Thyroid gland (tissue), 4 donors: ENCODE measurements at regions not wholly inside any gene's neighbourhood (a gene's known extent, or its start where the extent isn't known, plus 50 kb on each side); places are given as distances from the start of the nearest gene placed in this dataset.

Experiments used
- DNase-seq, 2 donors: peaks; one replicate each; pipeline ENCODE4 v3.0.0-alpha.2; 2019
- H3K27ac ChIP-seq, 3 donors: fragments of 200-600 bp; sonication (generic); 1 replicate in 2 of 3; 2 replicates in 1 of 3; pipeline ENCODE4 v1.5.1; 2016 to 2019; ENCODE audit warnings: mild to moderate bottlenecking in 1 of 3, moderate library complexity in 1 of 3
- H3K27me3 ChIP-seq: fragments of 200-600 bp; sonication (generic); one replicate; pipeline ENCODE4 v1.5.1; 2019
- H3K36me3 ChIP-seq, 2 donors: fragments of 200-600 bp; sonication (generic); one replicate each; pipeline ENCODE4 v1.5.1; 2016 to 2019
- H3K4me1 ChIP-seq, 2 donors: fragments of 200-600 bp; sonication (generic); one replicate each; pipeline ENCODE4 v1.5.1; 2017 to 2019
- H3K4me3 ChIP-seq, 3 donors: fragments of 200-600 bp; sonication (generic); replicated peaks in 1 of 3; 1 replicate in 2 of 3; 2 replicates in 1 of 3; pipeline ENCODE4 v1.5.1; 2016; ENCODE audit warnings: mild to moderate bottlenecking in 1 of 3
- H3K9me3 ChIP-seq: fragments of 200-600 bp; sonication (generic); one replicate; pipeline ENCODE4 v1.5.1; 2017
- POLR2A ChIP-seq, 2 donors: fragments of 450-650 bp; IDR thresholded peaks; one replicate each; pipeline ENCODE4 v1.6.1; 2017; ENCODE audit warnings: antibody characterized with exemption in 2 of 2, mild to moderate bottlenecking in 2 of 2, moderate library complexity in 1 of 2
- whole genome bisulfite sequencing, 2 donors: methylation state at CpG; one replicate each; pipeline ENCODE4 v1.1.5; 2017; 5-methylcytosine and 5-hydroxymethylcytosine counted together
- intact Hi-C: fragments of 100-400 bp; cut with DNase I; formaldehyde crosslinking; loops from one replicate; pipeline ENCODE4 v1.15.1; 2023
- TF ChIP-seq, protein P1 (sequence below), 6 experiments: fragments of 200-600 bp in 3 of 6; fragments of 450-650 bp in 3 of 6; sonication (generic) in 3 of 6; IDR thresholded peaks; one replicate each; pipeline ENCODE4 v1.5.1; 2016 to 2019; ENCODE audit warnings: antibody characterized with exemption in 6 of 6, mild to moderate bottlenecking in 2 of 6, inconsistent platforms in 1 of 6, moderate library complexity in 1 of 6

DNA sequence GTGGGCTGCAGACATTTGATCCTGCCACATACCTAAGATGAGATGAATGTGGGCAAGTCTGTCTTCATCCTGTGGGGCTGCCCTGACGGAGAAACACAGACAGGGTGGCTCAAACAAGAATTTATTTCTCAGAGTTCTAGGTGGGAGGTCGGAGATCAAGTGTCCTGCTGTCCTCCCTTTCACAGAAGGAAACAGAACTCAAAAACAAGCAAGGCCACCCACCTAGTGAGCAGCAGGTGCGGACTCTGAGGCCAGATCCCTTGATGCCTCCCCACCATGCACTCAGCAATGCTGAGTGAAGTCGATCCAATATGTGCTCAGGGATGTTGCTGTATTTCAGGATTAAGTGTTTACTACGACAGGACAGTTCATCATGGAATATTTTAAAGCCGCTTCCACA lies 63.0 kb upstream of the SNTG2 start:
- intact Hi-C loops, result no loop called here
- no peak for DNase-seq
- H3K36me3 ChIP-seq, result no peaks in the 10 kb centered on the region
- peaks cover 0 to 13% of the 10 kb centered on the region in 2 donors for H3K4me1 ChIP-seq
- H3K4me3 ChIP-seq, result no peak overlapping the region
- WGBS, 2 donors, result 87 to 91% methylated on average over 6 of the region's 6 CpGs
- no peaks in the 10 kb centered on the region for H3K9me3 ChIP-seq
- no peak overlapping the region for H3K27ac ChIP-seq
- TF ChIP-seq, protein P1, sequence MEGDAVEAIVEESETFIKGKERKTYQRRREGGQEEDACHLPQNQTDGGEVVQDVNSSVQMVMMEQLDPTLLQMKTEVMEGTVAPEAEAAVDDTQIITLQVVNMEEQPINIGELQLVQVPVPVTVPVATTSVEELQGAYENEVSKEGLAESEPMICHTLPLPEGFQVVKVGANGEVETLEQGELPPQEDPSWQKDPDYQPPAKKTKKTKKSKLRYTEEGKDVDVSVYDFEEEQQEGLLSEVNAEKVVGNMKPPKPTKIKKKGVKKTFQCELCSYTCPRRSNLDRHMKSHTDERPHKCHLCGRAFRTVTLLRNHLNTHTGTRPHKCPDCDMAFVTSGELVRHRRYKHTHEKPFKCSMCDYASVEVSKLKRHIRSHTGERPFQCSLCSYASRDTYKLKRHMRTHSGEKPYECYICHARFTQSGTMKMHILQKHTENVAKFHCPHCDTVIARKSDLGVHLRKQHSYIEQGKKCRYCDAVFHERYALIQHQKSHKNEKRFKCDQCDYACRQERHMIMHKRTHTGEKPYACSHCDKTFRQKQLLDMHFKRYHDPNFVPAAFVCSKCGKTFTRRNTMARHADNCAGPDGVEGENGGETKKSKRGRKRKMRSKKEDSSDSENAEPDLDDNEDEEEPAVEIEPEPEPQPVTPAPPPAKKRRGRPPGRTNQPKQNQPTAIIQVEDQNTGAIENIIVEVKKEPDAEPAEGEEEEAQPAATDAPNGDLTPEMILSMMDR (IDR thresholded peaks at IDR 0.05), result no peak
- TF ChIP-seq POLR2A (IDR thresholded peaks at IDR 0.05), result no peak
- H3K27me3 ChIP-seq, result no peaks in the 10 kb centered on the region

DNA sequence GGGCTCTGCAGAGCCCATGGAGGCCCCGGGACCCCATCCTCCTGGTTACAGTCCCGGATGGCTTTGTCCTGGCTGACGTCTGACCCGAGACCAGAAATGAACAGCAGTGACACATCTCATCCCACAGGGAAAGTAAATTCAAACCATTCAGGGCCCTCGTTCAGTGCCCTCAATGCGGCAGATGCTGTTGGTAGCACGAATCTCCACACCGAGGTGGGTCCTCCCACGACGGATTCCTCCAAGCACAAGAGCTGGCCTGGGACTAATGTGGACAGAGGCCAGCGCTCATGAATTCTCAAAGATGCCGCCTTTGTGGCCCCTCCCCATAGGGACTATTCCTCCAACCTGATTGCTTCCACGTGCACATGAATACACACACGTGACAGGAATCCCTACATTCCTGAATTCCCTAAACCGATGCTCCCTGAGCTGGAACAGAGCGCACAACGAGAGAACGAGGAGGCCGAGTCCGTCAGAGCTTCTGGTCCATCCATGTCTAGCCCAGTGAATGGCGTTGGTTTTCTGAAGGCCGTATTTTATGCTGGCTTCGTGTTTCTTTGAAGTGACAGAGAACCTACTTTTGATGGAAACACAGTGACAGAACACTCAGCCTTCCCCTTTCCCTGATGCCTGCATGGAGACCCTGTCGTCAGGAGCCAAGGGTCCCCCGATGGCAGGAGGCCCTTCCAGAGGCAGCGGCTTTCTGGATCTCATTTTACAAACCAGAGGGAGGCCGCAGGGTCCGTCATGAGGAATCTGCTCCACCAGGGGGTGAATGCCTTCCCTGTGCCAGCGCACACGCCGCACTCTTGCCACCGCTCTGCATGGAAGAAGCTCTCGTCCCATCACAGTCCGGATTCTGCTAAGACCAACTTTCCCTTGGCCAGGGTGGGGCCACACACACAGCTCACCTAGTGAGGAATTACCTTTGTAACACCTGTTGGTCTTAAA lies 64.3 kb upstream of the SNTG2 start:
- Histone ChIP-seq H3K27ac (no peak overlapping the region), H3K27me3 (no peaks in the 10 kb centered on the region), H3K4me1 (peaks cover 0 to 13% of the 10 kb centered on the region in 2 donors), H3K4me3 (no peak overlapping the region), H3K9me3 (no peaks in the 10 kb centered on the region), H3K36me3 (no peaks in the 10 kb centered on the region)
- DNase-seq, result no peak
- no peak for TF ChIP-seq POLR2A (IDR thresholded peaks at IDR 0.05)
- TF ChIP-seq, protein P1 (IDR thresholded peaks at IDR 0.05), result no peak
- intact Hi-C loops, result no loop called here
- WGBS, 2 donors, result 94 to 96% methylated on average over 31 to 32 of the region's 34 CpGs

DNA sequence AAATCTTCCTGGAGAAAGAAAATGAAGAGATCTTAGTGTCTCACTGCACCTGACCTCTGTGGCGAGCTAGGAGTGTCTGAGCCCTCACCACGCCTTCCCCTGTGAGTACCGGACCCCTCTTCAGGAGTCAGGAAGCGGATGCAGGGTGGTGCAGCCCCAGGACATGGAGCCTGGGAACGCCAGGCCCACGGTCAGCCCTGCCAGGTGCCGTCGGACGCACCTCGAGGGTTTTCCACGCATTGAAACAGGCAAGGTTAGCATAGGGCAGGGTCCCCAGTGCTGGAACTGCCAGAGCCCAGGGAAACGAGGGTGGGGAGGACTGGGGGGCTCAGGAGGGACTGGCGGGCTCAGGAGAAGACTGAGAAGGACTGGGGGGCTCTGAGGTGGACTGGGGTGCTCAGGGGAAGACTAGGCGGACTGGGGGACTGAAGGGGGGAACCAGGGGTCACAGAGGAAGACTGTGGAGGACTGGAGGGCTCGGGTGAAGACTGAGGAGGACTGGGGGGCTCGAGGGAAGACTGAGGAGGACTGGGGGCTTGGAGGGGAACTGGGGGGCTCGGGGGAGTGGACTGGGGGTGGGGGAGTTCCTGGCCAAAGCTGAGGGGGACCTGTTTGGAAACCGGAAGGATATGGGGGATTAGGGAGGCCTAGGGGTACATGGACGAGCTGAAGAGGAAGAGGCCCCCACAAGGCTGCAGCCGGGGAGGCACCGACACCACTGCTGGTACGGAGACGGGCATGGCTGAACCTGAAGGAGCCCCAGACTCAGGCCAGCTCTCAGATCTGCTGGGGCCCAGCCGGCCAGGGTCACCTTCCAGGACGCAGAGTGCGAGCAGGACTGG lies 65.2 kb upstream of the SNTG2 start:
- H3K27me3 ChIP-seq, result no peaks in the 10 kb centered on the region
- intact Hi-C loops, result no loop called here
- H3K27ac ChIP-seq, result no peak overlapping the region
- H3K36me3 ChIP-seq, result no peaks in the 10 kb centered on the region
- no peak for DNase-seq
- no peak for TF ChIP-seq POLR2A (IDR thresholded peaks at IDR 0.05)
- TF ChIP-seq, protein P1 (IDR thresholded peaks at IDR 0.05), result no peak
- no peak overlapping the region for H3K4me3 ChIP-seq
- no peaks in the 10 kb centered on the region for H3K9me3 ChIP-seq
- WGBS, 2 donors, result 76 to 80% methylated on average over 20 to 24 of the region's 26 CpGs
- peaks cover 0 to 13% of the 10 kb centered on the region in 2 donors for H3K4me1 ChIP-seq

DNA sequence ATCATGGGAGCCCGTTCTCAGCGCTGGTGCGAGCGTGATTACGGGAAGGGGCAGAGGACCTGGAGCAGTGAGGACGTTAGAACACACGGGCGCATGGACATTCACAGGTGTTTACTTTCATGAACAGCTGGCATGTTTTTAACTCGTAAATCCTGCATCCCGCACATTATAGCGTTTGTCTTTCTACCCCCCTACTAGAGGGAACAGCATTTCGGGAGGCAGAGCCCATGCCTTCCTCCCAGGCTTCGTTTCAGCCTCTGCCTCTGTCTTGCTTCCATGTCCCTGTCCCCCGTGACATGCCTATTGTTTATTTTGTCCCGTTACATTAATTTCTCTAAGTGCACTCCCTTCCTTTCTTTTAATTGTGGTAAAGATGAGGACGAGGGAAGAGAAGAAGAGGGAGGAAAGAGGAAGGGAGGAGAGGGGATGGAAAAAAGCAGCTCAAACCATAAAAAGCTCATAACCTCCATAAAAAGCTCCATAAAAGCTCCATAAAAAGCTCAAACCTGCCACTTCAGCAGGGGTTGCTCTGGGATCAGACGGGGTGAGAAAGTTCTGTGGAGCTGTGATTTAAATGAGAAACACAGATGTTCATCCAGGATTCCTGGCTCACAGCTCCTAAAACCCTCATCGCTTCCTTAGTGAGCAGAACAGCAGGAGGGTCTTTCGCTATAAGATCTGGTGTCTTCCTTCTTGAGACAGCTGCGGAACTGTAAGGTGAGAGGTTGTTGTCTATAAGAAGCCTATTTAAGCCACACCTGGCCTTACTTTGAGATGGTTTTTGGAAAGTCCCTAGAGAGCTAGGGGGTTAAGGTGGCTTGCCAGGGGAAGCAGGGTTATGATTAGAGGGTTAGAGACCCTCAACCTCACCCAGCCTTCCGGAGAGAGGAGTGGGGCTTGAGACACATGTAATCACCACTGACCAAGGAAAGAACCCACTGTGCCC lies 66.6 kb upstream of the SNTG2 start:
- intact Hi-C loops, result no loop called here
- WGBS, 2 donors, result 80 to 82% methylated on average over 21 of the region's 21 CpGs

More for the DNA sequence above, 66.6 kb upstream of the SNTG2 start:
- H3K4me1 ChIP-seq, result peaks cover 0 to 10% of the 10 kb centered on the region in 2 donors
- no peak overlapping the region for H3K4me3 ChIP-seq
- no peak for TF ChIP-seq POLR2A (IDR thresholded peaks at IDR 0.05)
- TF ChIP-seq, protein P1 (IDR thresholded peaks at IDR 0.05), result no peak
- no peaks in the 10 kb centered on the region for H3K36me3 ChIP-seq
- DNase-seq, result no peak
- no peaks in the 10 kb centered on the region for H3K9me3 ChIP-seq
- no peaks in the 10 kb centered on the region for H3K27me3 ChIP-seq
- H3K27ac ChIP-seq, result no peak overlapping the region
